ENCODE measurements at regions not wholly inside any gene's neighbourhood (a gene's known extent, or its start where the extent isn't known, plus 50 kb on each side); places are given as distances from the start of the nearest gene placed in this dataset.

GRCh38 chr6:11853678-11854407 is 75.2 kb upstream of the ADTRP start:
- peak in 1 of 2 experiments; percentile 39 for DNase-seq (ENCODE audit: low read depth in 1 of 2, low spot score in 1 of 2)
- TF ChIP-seq SPI1 (IDR thresholded peaks at IDR 0.05; ENCODE audit: borderline replicate concordance, low read depth) = peak; percentile 92
- TF ChIP-seq CTCF (IDR thresholded peaks at IDR 0.05; ENCODE audit: insufficient read depth, low read length) = no peak
- Histone ChIP-seq H3K27ac (replicated peaks) (peak overlapping the region; percentile 51; the same call in 1 of the 2 replicates), H3K27me3 (ENCODE audit: insufficient read depth, poor library complexity, severe bottlenecking) (no peaks in the 10 kb centered on the region), H3K4me3 (replicated peaks; ENCODE audit: insufficient read depth, low read length) (no peak overlapping the region)

GRCh38 chr6:11852061-11852651 is 73.6 kb upstream of the ADTRP start:
- Histone ChIP-seq H3K27me3 (ENCODE audit: insufficient read depth, poor library complexity, severe bottlenecking) (no peaks in the 10 kb centered on the region), H3K4me3 (replicated peaks; ENCODE audit: insufficient read depth, low read length) (no peak overlapping the region), H3K27ac (replicated peaks) (no peak overlapping the region)
- no peak for DNase-seq (ENCODE audit: low read depth in 1 of 2, low spot score in 1 of 2)
- TF ChIP-seq CTCF (IDR thresholded peaks at IDR 0.05; ENCODE audit: insufficient read depth, low read length) (no peak), GABPA (IDR thresholded peaks at IDR 0.05; ENCODE audit: low read depth) (no peak), POLR2AphosphoS5 (IDR thresholded peaks at IDR 0.05; ENCODE audit: low read depth) (no peak), SPI1 (IDR thresholded peaks at IDR 0.05; ENCODE audit: borderline replicate concordance, low read depth) (no peak)
- TF ChIP-seq, protein P1, sequence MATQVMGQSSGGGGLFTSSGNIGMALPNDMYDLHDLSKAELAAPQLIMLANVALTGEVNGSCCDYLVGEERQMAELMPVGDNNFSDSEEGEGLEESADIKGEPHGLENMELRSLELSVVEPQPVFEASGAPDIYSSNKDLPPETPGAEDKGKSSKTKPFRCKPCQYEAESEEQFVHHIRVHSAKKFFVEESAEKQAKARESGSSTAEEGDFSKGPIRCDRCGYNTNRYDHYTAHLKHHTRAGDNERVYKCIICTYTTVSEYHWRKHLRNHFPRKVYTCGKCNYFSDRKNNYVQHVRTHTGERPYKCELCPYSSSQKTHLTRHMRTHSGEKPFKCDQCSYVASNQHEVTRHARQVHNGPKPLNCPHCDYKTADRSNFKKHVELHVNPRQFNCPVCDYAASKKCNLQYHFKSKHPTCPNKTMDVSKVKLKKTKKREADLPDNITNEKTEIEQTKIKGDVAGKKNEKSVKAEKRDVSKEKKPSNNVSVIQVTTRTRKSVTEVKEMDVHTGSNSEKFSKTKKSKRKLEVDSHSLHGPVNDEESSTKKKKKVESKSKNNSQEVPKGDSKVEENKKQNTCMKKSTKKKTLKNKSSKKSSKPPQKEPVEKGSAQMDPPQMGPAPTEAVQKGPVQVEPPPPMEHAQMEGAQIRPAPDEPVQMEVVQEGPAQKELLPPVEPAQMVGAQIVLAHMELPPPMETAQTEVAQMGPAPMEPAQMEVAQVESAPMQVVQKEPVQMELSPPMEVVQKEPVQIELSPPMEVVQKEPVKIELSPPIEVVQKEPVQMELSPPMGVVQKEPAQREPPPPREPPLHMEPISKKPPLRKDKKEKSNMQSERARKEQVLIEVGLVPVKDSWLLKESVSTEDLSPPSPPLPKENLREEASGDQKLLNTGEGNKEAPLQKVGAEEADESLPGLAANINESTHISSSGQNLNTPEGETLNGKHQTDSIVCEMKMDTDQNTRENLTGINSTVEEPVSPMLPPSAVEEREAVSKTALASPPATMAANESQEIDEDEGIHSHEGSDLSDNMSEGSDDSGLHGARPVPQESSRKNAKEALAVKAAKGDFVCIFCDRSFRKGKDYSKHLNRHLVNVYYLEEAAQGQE (IDR thresholded peaks at IDR 0.05; ENCODE audit: insufficient replicate concordance, low read depth) = no peak

DNA sequence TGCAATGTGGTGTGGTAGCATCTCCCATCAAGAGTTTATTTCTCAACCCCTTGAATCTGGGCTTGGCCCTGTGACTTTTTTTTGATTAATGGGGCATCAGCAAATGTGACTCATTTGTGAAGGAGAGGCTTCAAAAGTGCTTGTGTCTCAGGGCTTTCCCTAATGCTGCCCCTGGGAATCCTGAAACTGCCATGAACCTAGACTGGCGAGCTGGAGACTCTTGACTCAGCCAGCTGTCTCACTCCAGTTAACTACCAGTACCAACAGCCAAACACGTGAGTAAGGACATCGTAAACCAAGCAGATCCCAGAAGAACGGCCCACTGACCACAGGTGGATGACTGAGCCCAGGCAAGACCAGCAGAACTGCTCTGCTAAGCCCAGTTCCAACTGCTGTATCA is 72.8 kb upstream of the ADTRP start:
- Histone ChIP-seq H3K27me3 (ENCODE audit: insufficient read depth, poor library complexity, severe bottlenecking) (no peaks in the 10 kb centered on the region), H3K27ac (replicated peaks) (no peak overlapping the region), H3K4me3 (replicated peaks; ENCODE audit: insufficient read depth, low read length) (no peak overlapping the region)
- no peak for DNase-seq (ENCODE audit: low read depth in 1 of 2, low spot score in 1 of 2)
- TF ChIP-seq, protein P1 (IDR thresholded peaks at IDR 0.05; ENCODE audit: insufficient replicate concordance, low read depth) = no peak
- no peak for TF ChIP-seq GABPA (IDR thresholded peaks at IDR 0.05; ENCODE audit: low read depth)

DNA sequence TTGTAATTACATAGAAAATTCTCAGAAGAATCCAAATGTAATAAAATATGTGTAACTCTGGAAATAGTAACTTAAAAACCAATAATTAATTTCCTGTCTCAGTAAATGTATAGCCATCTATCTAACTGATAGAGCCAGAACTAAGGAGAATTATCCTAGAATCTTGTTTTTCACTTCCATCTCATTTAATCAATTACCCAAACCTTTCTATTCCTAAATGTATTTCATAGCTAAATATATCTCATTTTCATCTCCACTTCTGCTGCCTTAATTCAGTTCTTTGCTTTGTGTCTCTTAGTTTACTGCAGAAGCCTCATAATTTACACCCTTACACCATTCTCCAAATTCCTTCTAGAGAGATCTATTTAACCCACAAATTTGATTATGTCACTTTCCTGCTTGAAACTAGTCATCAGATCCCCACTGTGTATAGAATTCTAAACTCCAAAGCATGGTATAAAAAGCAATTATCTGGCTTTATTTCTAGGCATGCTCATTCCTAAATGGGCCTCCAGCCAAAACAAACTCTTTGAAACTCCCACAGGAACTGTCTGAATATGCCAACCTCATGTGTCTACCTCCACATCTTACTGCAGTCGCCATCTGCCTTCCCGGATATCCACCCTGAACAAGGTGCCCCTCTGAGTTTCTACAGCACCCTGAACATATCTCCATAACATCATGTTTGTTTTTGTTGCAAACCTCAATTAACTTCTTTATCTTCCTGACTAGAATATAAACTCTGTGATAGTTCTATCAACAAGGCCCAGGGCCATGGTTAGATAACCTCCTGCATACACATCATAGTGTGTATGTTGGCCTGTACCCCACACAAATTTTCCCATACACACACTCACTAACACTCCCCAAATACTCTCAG is 70.5 kb upstream of the ADTRP start:
- TF ChIP-seq GABPA (IDR thresholded peaks at IDR 0.05; ENCODE audit: low read depth) (no peak), SPI1 (IDR thresholded peaks at IDR 0.05; ENCODE audit: borderline replicate concordance, low read depth) (no peak)
- TF ChIP-seq, protein P1 (IDR thresholded peaks at IDR 0.05; ENCODE audit: insufficient replicate concordance, low read depth) = no peak
- no peaks in the 10 kb centered on the region for H3K27me3 ChIP-seq (ENCODE audit: insufficient read depth, poor library complexity, severe bottlenecking)
- no peak for DNase-seq (ENCODE audit: low read depth in 1 of 2, low spot score in 1 of 2)

More for the DNA sequence above, 70.5 kb upstream of the ADTRP start:
- H3K4me3 ChIP-seq (replicated peaks; ENCODE audit: insufficient read depth, low read length) = no peak overlapping the region
- no peak overlapping the region for H3K27ac ChIP-seq (replicated peaks)

Data from HL-60 (cell line).